ENCODE measurements at regions not wholly inside any gene's neighbourhood (a gene's known extent, or its start where the extent isn't known, plus 50 kb on each side); places are given as distances from the start of the nearest gene placed in this dataset.

GRCh38 chr12:60872850-60873713, 1277.3 kb downstream of the SLC16A7 start:
- no peak for TF ChIP-seq CTCF (IDR thresholded peaks at IDR 0.05)
- TF ChIP-seq POLR2A (IDR thresholded peaks at IDR 0.05): no peak
